K562 (cell line): ENCODE measurements at regions not wholly inside any gene's neighbourhood (a gene's known extent, or its start where the extent isn't known, plus 50 kb on each side); places are given as distances from the start of the nearest gene placed in this dataset.

Experiments
- CEBPZ ChIP-seq: fragments of 150-350 bp; IDR thresholded peaks from 2 replicates; pipeline ENCODE4 v1.6.1; 2014; ENCODE audit warnings: low read depth, mild to moderate bottlenecking, low read length, borderline replicate concordance
- CTCF ChIP-seq, 3 experiments: IDR thresholded peaks in 2 of 3; conservative IDR thresholded peaks in 1 of 3; 2 replicates each; pipeline ENCODE4 v1.5.1; 2011 to 2012; ENCODE audit warnings: low read length in 3 of 3, mild to moderate bottlenecking in 3 of 3, control low read depth in 2 of 3, improper control_type of control experiment in 1 of 3, inconsistent platforms in 1 of 3, low read depth in 1 of 3, mixed read lengths in 1 of 3, moderate library complexity in 1 of 3; ENCODE audit not compliant: insufficient read depth in 2 of 3
- GATA2 ChIP-seq: sonication (generic); formaldehyde crosslinking; IDR thresholded peaks from 2 replicates; pipeline ENCODE4 v1.4.0; 2020; ENCODE audit warnings: mild to moderate bottlenecking, missing genetic modification reagents
- NR2C2 ChIP-seq, 2 experiments: fragments of 200-800 bp in 1 of 2; sonication (Bioruptor generic) in 1 of 2; sonication (generic) in 1 of 2; formaldehyde crosslinking in 1 of 2; IDR thresholded peaks; 2 replicates each; pipeline versions ENCODE4 v1.6.1 to v1.8.0; 2016 to 2022; ENCODE audit warnings: mild to moderate bottlenecking in 1 of 2, missing compliant biosample characterization in 1 of 2, missing genetic modification characterization in 1 of 2, missing genetic modification reagents in 1 of 2
- RBM14 ChIP-seq: fragments of 200-400 bp; formaldehyde crosslinking; IDR thresholded peaks from 2 replicates; pipeline ENCODE4 v1.6.1; 2018; ENCODE audit warnings: low read depth, mild to moderate bottlenecking, low read length, moderate library complexity, borderline replicate concordance; ENCODE audit not compliant: insufficient read depth
- RUNX1 ChIP-seq: sonication (generic); IDR thresholded peaks from 2 replicates; pipeline ENCODE4 v1.6.1; 2016; ENCODE audit warnings: antibody characterized with exemption, low read depth
- ZHX1 ChIP-seq: fragments of 150-350 bp; conservative IDR thresholded peaks from 2 replicates; pipeline ENCODE4 v1.6.1; 2014; ENCODE audit warnings: low read length

DNA sequence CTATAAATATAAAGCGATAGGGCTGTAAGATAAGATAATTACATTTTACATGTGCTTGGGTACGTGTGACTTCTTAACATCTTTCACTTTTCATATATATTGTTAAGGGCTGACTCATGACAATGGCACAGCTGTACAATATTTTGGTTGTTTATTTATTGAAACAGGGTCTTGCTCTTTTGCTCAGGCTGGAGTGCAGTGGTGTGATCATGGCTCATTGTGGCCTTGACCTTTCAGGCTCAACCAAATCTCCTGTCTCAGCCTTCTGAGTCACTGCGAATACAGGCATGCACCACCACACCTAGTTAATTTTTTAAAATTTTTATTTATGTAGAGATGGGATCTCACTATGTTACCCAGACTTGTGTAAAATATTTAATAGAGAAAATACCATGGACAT, 2532.4 kb upstream of the PCDH20 start:
- TF ChIP-seq CTCF (IDR thresholded peaks at IDR 0.05 in 2 of 3, conservative IDR thresholded peaks at IDR 0.05 in 1 of 3; ENCODE audit: insufficient read depth in 2 of 3, low read depth in 1 of 3, low read length in 3 of 3): no peak
- no peak for TF ChIP-seq NR2C2 (CRISPR knock-in tag; IDR thresholded peaks at IDR 0.05)
- TF ChIP-seq NR2C2 (tag; IDR thresholded peaks at IDR 0.05): no peak
- TF ChIP-seq RUNX1: no peak
- no peak for TF ChIP-seq GATA2
- TF ChIP-seq ZHX1: no peak
- TF ChIP-seq RBM14: no peak
- no peak for TF ChIP-seq CEBPZ
